ENCODE measurements at regions not wholly inside any gene's neighbourhood (a gene's known extent, or its start where the extent isn't known, plus 50 kb on each side); places are given as distances from the start of the nearest gene placed in this dataset.

DNA sequence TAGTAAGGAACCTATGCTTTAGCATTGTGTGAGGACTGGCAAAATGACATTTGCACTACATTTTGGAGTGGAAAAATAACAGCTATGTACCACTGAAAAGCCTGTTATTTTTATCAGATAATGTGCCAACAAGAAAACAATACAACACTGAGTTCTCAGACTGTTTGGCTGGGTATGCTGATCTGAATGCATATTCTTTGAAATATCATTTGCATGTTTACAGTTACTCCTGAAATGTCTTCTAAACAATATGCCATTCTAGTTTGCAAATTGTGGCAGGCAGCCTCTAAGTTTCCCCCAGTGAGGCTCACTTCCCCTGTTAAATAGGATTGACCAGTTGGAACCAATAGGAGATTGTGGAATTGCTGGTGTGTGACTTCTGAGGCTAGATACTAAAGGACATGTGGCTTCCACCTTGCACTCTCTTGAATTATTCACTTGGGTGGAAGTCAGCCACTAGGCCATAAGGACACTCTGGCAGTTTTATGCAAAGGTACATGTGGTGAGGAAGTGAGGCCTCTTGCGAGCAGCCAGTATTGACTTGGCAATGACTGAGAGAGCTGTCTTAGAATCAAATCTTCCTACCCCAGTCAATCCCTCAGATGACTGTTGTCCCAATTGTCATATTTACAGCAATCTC, 250.4 kb upstream of the PCSK5 start:
- Histone ChIP-seq H3K27me3 (replicated peaks in 1 of 2; ENCODE audit: control insufficient read depth in 2 of 2, extremely low read depth in 1 of 2, insufficient read depth in 2 of 2, low read length in 1 of 2) (no peaks in the 10 kb centered on the region), H3K4me1 (ENCODE audit: control insufficient read depth in 1 of 2, extremely low read depth in 1 of 2, insufficient read depth in 2 of 2, low read length in 2 of 2) (no peaks in the 10 kb centered on the region), H3K4me3 (ENCODE audit: control insufficient read depth in 1 of 2, extremely low read depth in 1 of 2, low read length in 1 of 2) (no peak overlapping the region), H3K27ac (ENCODE audit: low read length) (no peak overlapping the region), H3K9me3 (no peaks in the 10 kb centered on the region), H3K36me3 (ENCODE audit: control insufficient read depth in 2 of 2, extremely low read depth in 1 of 2, insufficient read depth in 1 of 2, low read length in 1 of 2) (no peaks in the 10 kb centered on the region)
- ChIA-PET POLR2A (no interaction called here), CTCF (no interaction called here)
- no peaks in the 10 kb centered on the region for H3K4me1 Mint-ChIP-seq
- no peak overlapping the region for H3K27ac Mint-ChIP-seq
- H3K4me3 Mint-ChIP-seq: no peak overlapping the region
- ATAC-seq (replicated peaks in 1 of 4) (no peak), DNase-seq (no peak)
- H3K36me3 Mint-ChIP-seq: no peaks in the 10 kb centered on the region
- no peaks in the 10 kb centered on the region for H3K27me3 Mint-ChIP-seq
- H3K9me3 Mint-ChIP-seq: no peaks in the 10 kb centered on the region
- no CpG with 5 or more reads among the region's 1 CpG for WGBS (ENCODE audit: insufficient coverage)

DNA sequence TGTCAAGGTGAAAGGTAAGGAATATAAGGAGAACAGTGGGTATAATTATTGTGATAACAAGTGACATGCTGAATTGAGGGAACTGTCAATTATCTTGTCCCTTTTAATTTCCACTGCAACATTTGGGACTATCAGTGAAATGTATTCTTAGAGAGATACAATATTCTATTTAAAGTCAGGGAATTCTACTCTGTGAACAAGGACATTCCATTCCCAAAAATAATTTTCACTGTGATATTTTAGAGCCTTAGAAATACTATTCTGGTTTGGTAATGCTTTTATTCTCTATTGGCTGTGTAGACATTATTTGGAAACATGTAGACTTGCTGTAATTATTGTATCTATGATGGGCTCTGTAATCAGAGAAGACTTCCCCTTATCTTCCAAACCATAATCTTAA, 248.0 kb upstream of the PCSK5 start:
- Mint-ChIP-seq H3K27me3 (no peaks in the 10 kb centered on the region), H3K4me3 (no peak overlapping the region), H3K36me3 (no peaks in the 10 kb centered on the region), H3K9me3 (no peaks in the 10 kb centered on the region), H3K27ac (no peak overlapping the region), H3K4me1 (no peaks in the 10 kb centered on the region)
- Histone ChIP-seq H3K9me3 (no peaks in the 10 kb centered on the region), H3K4me1 (ENCODE audit: control insufficient read depth in 1 of 2, extremely low read depth in 1 of 2, insufficient read depth in 2 of 2, low read length in 2 of 2) (no peaks in the 10 kb centered on the region), H3K27me3 (replicated peaks in 1 of 2; ENCODE audit: control insufficient read depth in 2 of 2, extremely low read depth in 1 of 2, insufficient read depth in 2 of 2, low read length in 1 of 2) (no peaks in the 10 kb centered on the region), H3K36me3 (ENCODE audit: control insufficient read depth in 2 of 2, extremely low read depth in 1 of 2, insufficient read depth in 1 of 2, low read length in 1 of 2) (no peaks in the 10 kb centered on the region), H3K4me3 (ENCODE audit: control insufficient read depth in 1 of 2, extremely low read depth in 1 of 2, low read length in 1 of 2) (no peak overlapping the region), H3K27ac (ENCODE audit: low read length) (no peak overlapping the region)
- ChIA-PET CTCF (no interaction called here), POLR2A (no interaction called here)
- no peak for DNase-seq
- no peak for ATAC-seq (replicated peaks in 1 of 4)

DNA sequence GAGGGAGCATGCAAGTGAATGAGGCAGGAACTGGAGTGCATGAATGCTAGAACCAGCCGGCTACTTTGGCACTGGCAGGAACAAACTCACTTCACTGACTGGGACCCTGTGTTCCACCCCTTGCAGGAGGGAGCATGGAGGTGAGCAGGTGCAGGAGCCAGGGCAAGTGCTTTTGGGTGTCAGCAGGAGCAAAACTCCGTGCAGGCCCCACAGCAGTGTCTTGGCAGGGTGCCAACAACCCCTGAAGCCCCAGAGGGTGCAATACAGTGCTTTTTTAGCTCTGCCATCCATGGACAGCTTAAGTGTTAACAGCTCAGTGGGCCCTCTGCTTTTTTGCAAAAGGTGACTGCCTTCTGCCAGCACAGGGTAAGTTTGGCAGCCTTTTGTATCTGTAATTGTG, 245.8 kb upstream of the PCSK5 start:
- no peaks in the 10 kb centered on the region for H3K36me3 ChIP-seq (ENCODE audit: control insufficient read depth in 2 of 2, extremely low read depth in 1 of 2, insufficient read depth in 1 of 2, low read length in 1 of 2)
- no peaks in the 10 kb centered on the region for H3K4me1 ChIP-seq (ENCODE audit: control insufficient read depth in 1 of 2, extremely low read depth in 1 of 2, insufficient read depth in 2 of 2, low read length in 2 of 2)
- no peak for ATAC-seq (replicated peaks in 1 of 4)
- no peak overlapping the region for H3K27ac ChIP-seq (ENCODE audit: low read length)
- H3K27me3 Mint-ChIP-seq: no peaks in the 10 kb centered on the region
- CTCF ChIA-PET: no interaction called here
- no peaks in the 10 kb centered on the region for H3K27me3 ChIP-seq (replicated peaks in 1 of 2; ENCODE audit: control insufficient read depth in 2 of 2, extremely low read depth in 1 of 2, insufficient read depth in 2 of 2, low read length in 1 of 2)
- no peak overlapping the region for H3K4me3 ChIP-seq (ENCODE audit: control insufficient read depth in 1 of 2, extremely low read depth in 1 of 2, low read length in 1 of 2)
- WGBS (ENCODE audit: insufficient coverage): 60% methylated on average over 2 of the region's 2 CpGs
- no peaks in the 10 kb centered on the region for H3K9me3 Mint-ChIP-seq
- no peaks in the 10 kb centered on the region for H3K4me1 Mint-ChIP-seq
- POLR2A ChIA-PET: no interaction called here
- no peak for DNase-seq
- no peak overlapping the region for H3K27ac Mint-ChIP-seq
- no peak overlapping the region for H3K4me3 Mint-ChIP-seq
- H3K9me3 ChIP-seq: no peaks in the 10 kb centered on the region
- no peaks in the 10 kb centered on the region for H3K36me3 Mint-ChIP-seq

- H3K27ac ChIP-seq (ENCODE audit: low read length): no peak overlapping the region
- no peak for DNase-seq
- H3K27me3 Mint-ChIP-seq: peaks cover 0 to 6% of the 10 kb centered on the region in 2 donors
- no peaks in the 10 kb centered on the region for H3K27me3 ChIP-seq (replicated peaks in 1 of 2; ENCODE audit: control insufficient read depth in 2 of 2, extremely low read depth in 1 of 2, insufficient read depth in 2 of 2, low read length in 1 of 2)
- POLR2A ChIA-PET: no interaction called here
- H3K36me3 ChIP-seq (ENCODE audit: control insufficient read depth in 2 of 2, extremely low read depth in 1 of 2, insufficient read depth in 1 of 2, low read length in 1 of 2): no peaks in the 10 kb centered on the region
- no peak overlapping the region for H3K4me3 ChIP-seq (ENCODE audit: control insufficient read depth in 1 of 2, extremely low read depth in 1 of 2, low read length in 1 of 2)
- H3K4me1 Mint-ChIP-seq: no peaks in the 10 kb centered on the region
- no peaks in the 10 kb centered on the region for H3K36me3 Mint-ChIP-seq
- CTCF ChIA-PET: no interaction called here
- H3K4me1 ChIP-seq (ENCODE audit: control insufficient read depth in 1 of 2, extremely low read depth in 1 of 2, insufficient read depth in 2 of 2, low read length in 2 of 2): no peaks in the 10 kb centered on the region
- 87% methylated on average over 3 of the region's 8 CpGs for WGBS (ENCODE audit: insufficient coverage)
- no peak for ATAC-seq (replicated peaks in 1 of 4)
- H3K9me3 Mint-ChIP-seq: no peaks in the 10 kb centered on the region
- H3K4me3 Mint-ChIP-seq: no peak overlapping the region
- no peaks in the 10 kb centered on the region for H3K9me3 ChIP-seq
- H3K27ac Mint-ChIP-seq: no peak overlapping the region
These were observed 242.4 kb upstream of the PCSK5 start for GRCh38 chr9:75648034-75648433.

GRCh38 chr9:75649060-75649459, 241.4 kb upstream of the PCSK5 start:
- H3K27me3 Mint-ChIP-seq: peaks cover 0 to 6% of the 10 kb centered on the region in 2 donors
- Histone ChIP-seq H3K27ac (ENCODE audit: low read length) (no peak overlapping the region), H3K4me3 (ENCODE audit: control insufficient read depth in 1 of 2, extremely low read depth in 1 of 2, low read length in 1 of 2) (no peak overlapping the region), H3K36me3 (ENCODE audit: control insufficient read depth in 2 of 2, extremely low read depth in 1 of 2, insufficient read depth in 1 of 2, low read length in 1 of 2) (no peaks in the 10 kb centered on the region), H3K9me3 (no peaks in the 10 kb centered on the region), H3K27me3 (replicated peaks in 1 of 2; ENCODE audit: control insufficient read depth in 2 of 2, extremely low read depth in 1 of 2, insufficient read depth in 2 of 2, low read length in 1 of 2) (no peaks in the 10 kb centered on the region), H3K4me1 (ENCODE audit: control insufficient read depth in 1 of 2, extremely low read depth in 1 of 2, insufficient read depth in 2 of 2, low read length in 2 of 2) (no peaks in the 10 kb centered on the region)
- no peaks in the 10 kb centered on the region for H3K9me3 Mint-ChIP-seq
- POLR2A ChIA-PET: no interaction called here
- H3K27ac Mint-ChIP-seq: no peak overlapping the region
- no peak overlapping the region for H3K4me3 Mint-ChIP-seq
- no peaks in the 10 kb centered on the region for H3K36me3 Mint-ChIP-seq
- WGBS (ENCODE audit: insufficient coverage): 82% methylated on average over 3 of the region's 5 CpGs
- H3K4me1 Mint-ChIP-seq: no peaks in the 10 kb centered on the region
- DNase-seq (no peak), ATAC-seq (replicated peaks in 1 of 4) (no peak)
- CTCF ChIA-PET: no interaction called here

DNA sequence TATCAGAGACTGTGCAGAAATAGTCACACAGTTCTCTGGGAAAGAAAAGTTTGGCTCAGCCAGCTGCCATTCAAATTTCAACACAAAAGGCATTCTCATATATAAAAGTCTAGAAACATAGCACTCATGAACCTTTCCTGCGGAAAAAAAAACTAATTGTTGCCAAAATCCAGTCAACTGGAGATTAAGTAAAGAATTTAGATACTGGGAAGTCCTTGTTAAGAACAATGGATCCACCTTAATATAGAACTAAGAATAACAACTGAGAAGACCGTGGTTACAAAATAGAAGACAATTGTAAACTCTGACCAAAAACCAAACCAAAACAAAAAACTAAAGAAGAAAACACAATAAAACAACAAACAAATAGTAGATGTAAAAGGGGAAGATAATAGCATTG, 238.8 kb upstream of the PCSK5 start:
- DNase-seq: no peak
- Histone ChIP-seq H3K9me3 (no peaks in the 10 kb centered on the region), H3K36me3 (ENCODE audit: control insufficient read depth in 2 of 2, extremely low read depth in 1 of 2, insufficient read depth in 1 of 2, low read length in 1 of 2) (no peaks in the 10 kb centered on the region), H3K27ac (ENCODE audit: low read length) (no peak overlapping the region), H3K4me3 (ENCODE audit: control insufficient read depth in 1 of 2, extremely low read depth in 1 of 2, low read length in 1 of 2) (no peak overlapping the region), H3K27me3 (replicated peaks in 1 of 2; ENCODE audit: control insufficient read depth in 2 of 2, extremely low read depth in 1 of 2, insufficient read depth in 2 of 2, low read length in 1 of 2) (no peaks in the 10 kb centered on the region), H3K4me1 (ENCODE audit: control insufficient read depth in 1 of 2, extremely low read depth in 1 of 2, insufficient read depth in 2 of 2, low read length in 2 of 2) (no peaks in the 10 kb centered on the region)
- no peak overlapping the region for H3K4me3 Mint-ChIP-seq
- H3K4me1 Mint-ChIP-seq: no peaks in the 10 kb centered on the region
- ChIA-PET POLR2A (no interaction called here), CTCF (no interaction called here)
- no CpG with 5 or more reads among the region's 2 CpGs for WGBS (ENCODE audit: insufficient coverage)
- H3K36me3 Mint-ChIP-seq: no peaks in the 10 kb centered on the region
- no peak overlapping the region for H3K27ac Mint-ChIP-seq
- no peak for ATAC-seq (replicated peaks in 1 of 4)
- peaks cover 0 to 13% of the 10 kb centered on the region in 2 donors for H3K27me3 Mint-ChIP-seq
- H3K9me3 Mint-ChIP-seq: no peaks in the 10 kb centered on the region

- Histone ChIP-seq H3K27ac (ENCODE audit: low read length) (no peak overlapping the region), H3K36me3 (ENCODE audit: control insufficient read depth in 2 of 2, extremely low read depth in 1 of 2, insufficient read depth in 1 of 2, low read length in 1 of 2) (no peaks in the 10 kb centered on the region), H3K27me3 (replicated peaks in 1 of 2; ENCODE audit: control insufficient read depth in 2 of 2, extremely low read depth in 1 of 2, insufficient read depth in 2 of 2, low read length in 1 of 2) (no peaks in the 10 kb centered on the region), H3K4me3 (ENCODE audit: control insufficient read depth in 1 of 2, extremely low read depth in 1 of 2, low read length in 1 of 2) (no peak overlapping the region), H3K9me3 (no peaks in the 10 kb centered on the region), H3K4me1 (ENCODE audit: control insufficient read depth in 1 of 2, extremely low read depth in 1 of 2, insufficient read depth in 2 of 2, low read length in 2 of 2) (no peaks in the 10 kb centered on the region)
- ChIA-PET CTCF (no interaction called here), POLR2A (no interaction called here)
- Mint-ChIP-seq H3K27ac (no peak overlapping the region), H3K27me3 (peaks cover 0 to 13% of the 10 kb centered on the region in 2 donors), H3K4me3 (no peak overlapping the region), H3K4me1 (no peaks in the 10 kb centered on the region), H3K9me3 (no peaks in the 10 kb centered on the region), H3K36me3 (no peaks in the 10 kb centered on the region)
- ATAC-seq (replicated peaks in 1 of 4): no peak
- DNase-seq: no peak
- WGBS (ENCODE audit: insufficient coverage): no CpG with 5 or more reads among the region's 1 CpG
These were observed 237.1 kb upstream of the PCSK5 start for GRCh38 chr9:75653335-75653734.
